Vagina (tissue), 2 donors: ENCODE measurements at regions not wholly inside any gene's neighbourhood (a gene's known extent, or its start where the extent isn't known, plus 50 kb on each side); places are given as distances from the start of the nearest gene placed in this dataset.

ENCODE experiments used
- DNase-seq, 2 donors: peaks; one replicate each; pipeline ENCODE4 v3.0.0-alpha.2; 2017; ENCODE audit errors: extremely low spot score in 2 of 2
- H3K27ac ChIP-seq: fragments of 200-600 bp; sonication (generic); one replicate; pipeline ENCODE4 v1.5.1; 2019
- H3K27me3 ChIP-seq: fragments of 200-600 bp; sonication (generic); one replicate; pipeline ENCODE4 v1.5.1; 2019
- H3K36me3 ChIP-seq, 2 donors: fragments of 200-600 bp; sonication (generic); one replicate each; pipeline ENCODE4 v1.5.1; 2017 to 2019
- H3K4me1 ChIP-seq: fragments of 200-600 bp; sonication (generic); one replicate; pipeline ENCODE4 v1.5.1; 2019
- H3K4me3 ChIP-seq, 2 donors: fragments of 200-600 bp; sonication (generic); 1 replicate in 1 of 2; 2 replicates in 1 of 2; pipeline ENCODE4 v1.5.1; 2016 to 2019
- H3K9me3 ChIP-seq: fragments of 200-600 bp; sonication (generic); one replicate; pipeline ENCODE4 v1.5.1; 2019
- CTCF ChIP-seq, 3 experiments: fragments of 450-650 bp in 2 of 3; fragments of 200-600 bp in 1 of 3; sonication (generic) in 1 of 3; IDR thresholded peaks; one replicate each; pipeline ENCODE4 v1.5.1; 2017 to 2019; ENCODE audit warnings: antibody characterized with exemption in 3 of 3, mild to moderate bottlenecking in 2 of 3, moderate library complexity in 2 of 3
- POLR2A ChIP-seq, 2 donors: fragments of 450-650 bp; IDR thresholded peaks; one replicate each; pipeline ENCODE4 v1.6.1; 2017; ENCODE audit warnings: antibody characterized with exemption in 2 of 2, mild to moderate bottlenecking in 2 of 2, moderate library complexity in 2 of 2
- POLR2AphosphoS5 ChIP-seq, 2 donors: sonication (generic); formaldehyde crosslinking; IDR thresholded peaks; one replicate each; pipeline ENCODE4 v1.9.0; 2017; ENCODE audit warnings: antibody characterized with exemption in 2 of 2, mild to moderate bottlenecking in 2 of 2, low read depth in 1 of 2; ENCODE audit not compliant: insufficient read depth in 1 of 2
- intact Hi-C: fragments of 100-400 bp; cut with DNase I; formaldehyde crosslinking; loops from one replicate; pipeline ENCODE4 v1.15.1; 2023

- Histone ChIP-seq H3K4me3 (no peak overlapping the region), H3K4me1 (no peaks in the 10 kb centered on the region), H3K27me3 (no peaks in the 10 kb centered on the region), H3K27ac (no peak overlapping the region), H3K36me3 (no peaks in the 10 kb centered on the region), H3K9me3 (no peaks in the 10 kb centered on the region)
- intact Hi-C loops, result no loop called here
- TF ChIP-seq CTCF (IDR thresholded peaks at IDR 0.05) (no peak), POLR2AphosphoS5 (IDR thresholded peaks at IDR 0.05; ENCODE audit: insufficient read depth in 1 of 2, low read depth in 1 of 2) (no peak)
- DNase-seq, result no peak
Measured at GRCh38 chr3:34011171-34012101, 213.0 kb downstream of the PDCD6IP start.

GRCh38 chr3:34012102-34012461, 213.7 kb downstream of the PDCD6IP start:
- Histone ChIP-seq H3K27ac (no peak overlapping the region), H3K36me3 (no peaks in the 10 kb centered on the region), H3K4me3 (no peak overlapping the region), H3K27me3 (no peaks in the 10 kb centered on the region), H3K4me1 (no peaks in the 10 kb centered on the region), H3K9me3 (no peaks in the 10 kb centered on the region)
- intact Hi-C loops, result no loop called here
- no peak for TF ChIP-seq CTCF (IDR thresholded peaks at IDR 0.05)
- no peak for DNase-seq

GRCh38 chr3:34013818-34014570, 215.6 kb downstream of the PDCD6IP start:
- no peaks in the 10 kb centered on the region for H3K36me3 ChIP-seq
- H3K4me3 ChIP-seq, result no peak overlapping the region
- TF ChIP-seq POLR2AphosphoS5 (IDR thresholded peaks at IDR 0.05; ENCODE audit: insufficient read depth in 1 of 2, low read depth in 1 of 2) (no peak), CTCF (IDR thresholded peaks at IDR 0.05) (no peak), POLR2A (IDR thresholded peaks at IDR 0.05) (no peak)
- H3K27ac ChIP-seq, result no peak overlapping the region
- H3K9me3 ChIP-seq, result no peaks in the 10 kb centered on the region
- intact Hi-C loops, result no loop called here
- no peak for DNase-seq
- H3K27me3 ChIP-seq, result no peaks in the 10 kb centered on the region
- no peaks in the 10 kb centered on the region for H3K4me1 ChIP-seq

GRCh38 chr3:34015204-34016142, 217.0 kb downstream of the PDCD6IP start:
- no peaks in the 10 kb centered on the region for H3K4me1 ChIP-seq
- no peaks in the 10 kb centered on the region for H3K27me3 ChIP-seq

GRCh38 chr3:34016925-34017587, 218.6 kb downstream of the PDCD6IP start:
- no peaks in the 10 kb centered on the region for H3K36me3 ChIP-seq
- no peak overlapping the region for H3K4me3 ChIP-seq
- no peaks in the 10 kb centered on the region for H3K9me3 ChIP-seq
- no peaks in the 10 kb centered on the region for H3K27me3 ChIP-seq
- intact Hi-C loops, result no loop called here
- no peak overlapping the region for H3K27ac ChIP-seq
- H3K4me1 ChIP-seq, result no peaks in the 10 kb centered on the region
- TF ChIP-seq POLR2AphosphoS5 (IDR thresholded peaks at IDR 0.05; ENCODE audit: insufficient read depth in 1 of 2, low read depth in 1 of 2) (no peak), CTCF (IDR thresholded peaks at IDR 0.05) (no peak), POLR2A (IDR thresholded peaks at IDR 0.05) (no peak)
- DNase-seq, result no peak

More at GRCh38 chr3:34015204-34016142, 217.0 kb downstream of the PDCD6IP start:
- Histone ChIP-seq H3K36me3 (no peaks in the 10 kb centered on the region), H3K9me3 (no peaks in the 10 kb centered on the region), H3K4me3 (no peak overlapping the region), H3K27ac (no peak overlapping the region)
- intact Hi-C loops, result no loop called here
- no peak for DNase-seq
- no peak for TF ChIP-seq POLR2AphosphoS5 (IDR thresholded peaks at IDR 0.05; ENCODE audit: insufficient read depth in 1 of 2, low read depth in 1 of 2)
